ENCODE measurements at regions not wholly inside any gene's neighbourhood (a gene's known extent, or its start where the extent isn't known, plus 50 kb on each side); places are given as distances from the start of the nearest gene placed in this dataset.

DNA sequence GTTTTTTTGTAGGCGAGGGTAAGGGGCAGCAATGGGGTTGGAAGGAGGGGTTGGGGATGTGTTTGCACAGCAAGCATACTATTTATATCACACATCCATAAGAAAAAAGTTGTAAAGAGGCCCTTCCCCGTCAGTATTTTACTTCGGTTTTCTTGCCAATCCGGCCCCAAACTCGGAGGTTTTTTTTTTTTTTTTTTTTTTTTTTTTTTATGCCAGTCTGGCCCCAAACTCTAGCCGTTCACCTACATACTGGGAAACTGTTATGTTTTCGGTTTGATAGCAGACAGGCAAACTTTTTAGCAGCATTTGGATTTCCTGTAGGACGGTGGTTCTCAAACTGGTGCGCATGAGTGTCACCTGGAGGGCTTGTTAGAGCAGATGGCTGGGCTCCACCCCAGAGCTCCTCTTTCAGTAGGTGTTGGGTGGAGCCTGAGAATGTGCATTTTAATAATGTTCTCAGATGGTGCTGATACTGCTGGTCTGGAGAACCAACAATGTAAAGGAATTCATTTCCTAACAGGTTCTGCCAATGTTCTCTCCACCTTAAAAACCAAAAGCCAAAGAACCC, 76.5 kb upstream of the ZBED5 start:
- H3K9me3 Mint-ChIP-seq = no peaks in the 10 kb centered on the region
- peaks cover 3% of the 10 kb centered on the region for H3K27me3 Mint-ChIP-seq (ENCODE audit: insufficient read depth, low read depth)
- H3K4me3 Mint-ChIP-seq = peak overlapping the region; percentile 86
- H2AFZ ChIP-seq (replicated peaks) = peak overlapping the region; percentile 94
- peaks cover 21% of the 10 kb centered on the region for H3K4me1 Mint-ChIP-seq
- no peaks in the 10 kb centered on the region for H3K36me3 ChIP-seq
- no peaks in the 10 kb centered on the region for H3K36me3 Mint-ChIP-seq
- no peak for DNase-seq (ENCODE audit: low spot score)
- no peak overlapping the region for H3K9ac ChIP-seq
- no peaks in the 10 kb centered on the region for H4K20me1 ChIP-seq (ENCODE audit: low read depth)
- no peaks in the 10 kb centered on the region for H3K79me2 ChIP-seq (ENCODE audit: low read depth)
- peaks cover 9% of the 10 kb centered on the region for H3K4me1 ChIP-seq
- no peak overlapping the region for H3K27ac ChIP-seq
- H3K9me3 ChIP-seq (ENCODE audit: low read depth) = no peaks in the 10 kb centered on the region
- H3K27ac Mint-ChIP-seq = peak overlapping the region; percentile 83
- peak overlapping the region; percentile 78 for H3K4me2 ChIP-seq
- H3K4me3 ChIP-seq = peak overlapping the region; percentile 61
- TF ChIP-seq, protein P1, sequence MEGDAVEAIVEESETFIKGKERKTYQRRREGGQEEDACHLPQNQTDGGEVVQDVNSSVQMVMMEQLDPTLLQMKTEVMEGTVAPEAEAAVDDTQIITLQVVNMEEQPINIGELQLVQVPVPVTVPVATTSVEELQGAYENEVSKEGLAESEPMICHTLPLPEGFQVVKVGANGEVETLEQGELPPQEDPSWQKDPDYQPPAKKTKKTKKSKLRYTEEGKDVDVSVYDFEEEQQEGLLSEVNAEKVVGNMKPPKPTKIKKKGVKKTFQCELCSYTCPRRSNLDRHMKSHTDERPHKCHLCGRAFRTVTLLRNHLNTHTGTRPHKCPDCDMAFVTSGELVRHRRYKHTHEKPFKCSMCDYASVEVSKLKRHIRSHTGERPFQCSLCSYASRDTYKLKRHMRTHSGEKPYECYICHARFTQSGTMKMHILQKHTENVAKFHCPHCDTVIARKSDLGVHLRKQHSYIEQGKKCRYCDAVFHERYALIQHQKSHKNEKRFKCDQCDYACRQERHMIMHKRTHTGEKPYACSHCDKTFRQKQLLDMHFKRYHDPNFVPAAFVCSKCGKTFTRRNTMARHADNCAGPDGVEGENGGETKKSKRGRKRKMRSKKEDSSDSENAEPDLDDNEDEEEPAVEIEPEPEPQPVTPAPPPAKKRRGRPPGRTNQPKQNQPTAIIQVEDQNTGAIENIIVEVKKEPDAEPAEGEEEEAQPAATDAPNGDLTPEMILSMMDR (IDR thresholded peaks at IDR 0.05) = no peak
- TF ChIP-seq EZH2phosphoT487 (IDR thresholded peaks at IDR 0.05) (no peak), EZH2 (IDR thresholded peaks at IDR 0.05) (no peak)
- peaks cover 23% of the 10 kb centered on the region for H3F3A ChIP-seq (ENCODE audit: low read depth)
- H3K27me3 ChIP-seq = peaks cover 15% of the 10 kb centered on the region

DNA sequence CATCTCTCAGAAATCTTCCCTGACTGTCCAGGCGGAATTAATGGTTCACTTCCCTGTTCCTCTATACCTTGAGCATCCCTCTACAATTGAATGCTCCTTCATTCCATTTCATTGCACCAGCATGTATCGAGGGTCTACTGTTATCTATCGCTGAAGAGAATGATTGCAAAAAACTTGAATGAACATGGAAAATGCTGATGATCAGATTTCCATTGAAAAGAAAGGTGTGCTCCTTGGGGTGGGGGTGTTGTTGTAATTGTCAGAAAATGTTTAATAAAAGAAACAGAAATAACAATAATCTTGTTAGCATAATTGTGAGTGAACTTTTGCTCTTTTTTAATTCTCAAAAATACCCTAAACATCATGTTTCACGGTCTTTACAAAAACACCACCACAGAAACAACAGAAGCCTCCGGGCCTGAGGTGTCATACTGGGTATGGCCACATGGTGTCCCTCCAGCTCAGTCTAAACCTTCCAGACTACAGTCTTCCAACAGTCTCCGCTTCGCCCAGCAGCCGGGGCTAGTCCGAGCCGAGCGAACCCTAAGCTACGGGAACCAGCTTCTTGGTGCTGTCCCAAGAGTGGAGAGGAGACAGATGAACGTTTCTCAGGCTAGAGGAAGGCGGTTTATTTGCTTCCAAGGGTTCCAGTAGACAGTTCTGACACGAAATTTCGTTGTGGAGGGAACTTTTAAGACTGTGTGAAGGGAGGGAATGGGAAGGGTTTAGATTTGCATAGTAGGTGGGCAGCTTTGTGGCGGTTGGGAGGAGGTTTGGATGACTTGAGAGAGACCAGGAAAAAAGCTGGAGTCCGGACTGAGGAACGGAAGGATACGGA, 75.8 kb upstream of the ZBED5 start:
- Mint-ChIP-seq H3K9me3 (no peaks in the 10 kb centered on the region), H3K4me1 (peaks cover 21% of the 10 kb centered on the region), H3K27ac (peak overlapping the region; percentile 83), H3K27me3 (ENCODE audit: insufficient read depth, low read depth) (peaks cover 5% of the 10 kb centered on the region), H3K36me3 (no peaks in the 10 kb centered on the region), H3K4me3 (peak overlapping the region; percentile 86)
- Histone ChIP-seq H3K27ac (no peak overlapping the region), H3K4me3 (peak overlapping the region; percentile 61), H3K4me2 (peak overlapping the region; percentile 78), H3K27me3 (peaks cover 21% of the 10 kb centered on the region), H4K20me1 (ENCODE audit: low read depth) (no peaks in the 10 kb centered on the region), H2AFZ (replicated peaks) (peak overlapping the region; percentile 94), H3K36me3 (no peaks in the 10 kb centered on the region), H3K79me2 (ENCODE audit: low read depth) (no peaks in the 10 kb centered on the region), H3K4me1 (peaks cover 9% of the 10 kb centered on the region), H3F3A (ENCODE audit: low read depth) (peaks cover 23% of the 10 kb centered on the region), H3K9ac (no peak overlapping the region), H3K9me3 (ENCODE audit: low read depth) (no peaks in the 10 kb centered on the region)
- peak; percentile 95 for DNase-seq (ENCODE audit: low spot score)
- TF ChIP-seq, protein P1 (IDR thresholded peaks at IDR 0.05) = peak; percentile 95
- TF ChIP-seq EZH2phosphoT487 (IDR thresholded peaks at IDR 0.05) (no peak), EZH2 (IDR thresholded peaks at IDR 0.05) (peak; percentile 39)

DNA sequence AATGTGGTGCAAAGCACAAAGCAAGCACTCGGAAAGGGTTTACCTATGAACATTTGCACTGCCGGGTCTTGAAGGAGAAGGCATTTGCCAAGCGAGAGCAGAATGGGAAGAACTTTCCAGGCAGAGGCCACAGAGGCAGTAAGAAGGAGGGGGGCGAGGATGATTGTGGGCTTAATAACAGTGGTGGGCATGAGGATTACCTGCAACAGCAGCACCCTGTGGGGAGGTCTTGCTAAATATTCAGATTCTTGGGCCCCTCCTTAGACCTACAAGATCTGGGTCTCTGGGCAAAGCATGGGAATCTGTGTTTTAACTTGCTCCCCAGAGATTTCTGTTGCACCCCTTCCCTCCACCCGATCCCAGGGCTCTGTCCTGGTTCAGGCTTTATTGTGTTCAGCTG, 75.1 kb upstream of the ZBED5 start:
- no peak overlapping the region for H3K4me2 ChIP-seq
- H3K27ac Mint-ChIP-seq = peak overlapping the region; percentile 14

More for the DNA sequence above, 75.1 kb upstream of the ZBED5 start:
- Histone ChIP-seq H3K9ac (no peak overlapping the region), H4K20me1 (ENCODE audit: low read depth) (no peaks in the 10 kb centered on the region), H3F3A (ENCODE audit: low read depth) (peaks cover 23% of the 10 kb centered on the region), H3K4me1 (peaks cover 9% of the 10 kb centered on the region), H3K79me2 (ENCODE audit: low read depth) (no peaks in the 10 kb centered on the region), H3K27me3 (peaks cover 28% of the 10 kb centered on the region), H3K36me3 (no peaks in the 10 kb centered on the region), H2AFZ (replicated peaks) (no peak overlapping the region), H3K4me3 (no peak overlapping the region), H3K27ac (no peak overlapping the region), H3K9me3 (ENCODE audit: low read depth) (no peaks in the 10 kb centered on the region)
- peaks cover 21% of the 10 kb centered on the region for H3K4me1 Mint-ChIP-seq
- DNase-seq (ENCODE audit: low spot score) = peak; percentile 12
- TF ChIP-seq EZH2 (IDR thresholded peaks at IDR 0.05) = no peak
- TF ChIP-seq, protein P1 (IDR thresholded peaks at IDR 0.05) = no peak
- no peak for TF ChIP-seq EZH2phosphoT487 (IDR thresholded peaks at IDR 0.05)
- H3K36me3 Mint-ChIP-seq = no peaks in the 10 kb centered on the region
- no peaks in the 10 kb centered on the region for H3K9me3 Mint-ChIP-seq
- peak overlapping the region; percentile 31 for H3K4me3 Mint-ChIP-seq
- H3K27me3 Mint-ChIP-seq (ENCODE audit: insufficient read depth, low read depth) = peaks cover 5% of the 10 kb centered on the region
